Left lung (tissue), 4 donors: ENCODE measurements at regions not wholly inside any gene's neighbourhood (a gene's known extent, or its start where the extent isn't known, plus 50 kb on each side); places are given as distances from the start of the nearest gene placed in this dataset.

Source experiments
- ATAC-seq: fragments of 200-7000 bp; cut with Tn5 transposase; one replicate; pipeline ENCODE4 v1.9.1; 2020; ENCODE audit warnings: moderate library complexity
- DNase-seq, 4 donors: peaks; one replicate each; pipeline ENCODE4 v3.0.0-alpha.2; 2013 to 2020
- H3K27ac ChIP-seq, 2 donors: fragments of 200-600 bp; sonication (generic) in 1 of 2; one replicate each; pipeline versions ENCODE4 v1.5.0 to v1.8.0; 2020 to 2021
- H3K27me3 ChIP-seq, 2 donors: fragments of 200-600 bp; sonication (generic) in 1 of 2; one replicate each; pipeline versions ENCODE4 v1.5.0 to v1.8.0; 2020 to 2021
- H3K36me3 ChIP-seq, 2 donors: fragments of 200-600 bp; sonication (generic) in 1 of 2; one replicate each; pipeline versions ENCODE4 v1.5.0 to v1.8.0; 2020 to 2021
- H3K4me1 ChIP-seq, 2 donors: fragments of 200-600 bp; one replicate each; pipeline ENCODE4 v1.8.0; 2021
- H3K4me3 ChIP-seq, 2 donors: fragments of 200-600 bp; sonication (generic) in 1 of 2; one replicate each; pipeline versions ENCODE4 v1.5.0 to v1.8.0; 2020 to 2021; ENCODE audit warnings: mild to moderate bottlenecking in 1 of 2
- H3K9me3 ChIP-seq, 2 donors: fragments of 200-600 bp; sonication (generic) in 1 of 2; one replicate each; pipeline versions ENCODE4 v1.5.0 to v1.8.0; 2020 to 2021
- CTCF ChIP-seq, 2 donors: fragments of 200-600 bp; sonication (generic) in 1 of 2; IDR thresholded peaks; one replicate each; pipeline versions ENCODE4 v1.5.0 to v1.8.0; 2021; ENCODE audit warnings: antibody characterized with exemption in 2 of 2
- intact Hi-C, 2 donors: fragments of 100-400 bp; cut with DNase I; formaldehyde crosslinking; loops; one replicate each; pipeline versions ENCODE4 v1.11.2 to v1.14.2; 2022
- donor health status: DM: no; HTN: yes; CAD: no.
- donor health status: DM: no; HTN: no; CAD: no.

DNA sequence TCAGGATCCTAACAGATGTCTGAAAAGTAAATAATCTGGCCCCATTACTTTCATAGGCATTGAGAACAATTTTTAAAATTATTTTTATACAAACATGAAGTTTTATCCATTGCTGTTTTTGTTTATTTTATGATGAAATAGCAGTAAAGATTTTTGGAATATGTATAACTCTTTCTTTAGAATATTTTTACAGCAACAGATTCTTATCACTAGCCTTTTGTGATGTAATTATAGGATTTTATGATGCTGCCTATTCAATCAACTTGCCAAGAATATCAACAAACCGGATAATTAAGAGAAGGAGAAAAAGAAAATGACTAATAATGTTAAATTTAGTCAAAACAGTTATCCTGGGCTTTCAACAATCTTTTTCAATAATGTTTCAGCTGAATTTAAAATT is 386.3 kb downstream of the ZIC1 start:
- no peak overlapping the region for H3K4me3 ChIP-seq
- DNase-seq: no peak
- intact Hi-C loops: no loop called here
- no peak for ATAC-seq
- no peaks in the 10 kb centered on the region for H3K4me1 ChIP-seq
- no peak for TF ChIP-seq CTCF (IDR thresholded peaks at IDR 0.05)
- no peak overlapping the region for H3K27ac ChIP-seq
- H3K9me3 ChIP-seq: no peaks in the 10 kb centered on the region
- no peaks in the 10 kb centered on the region for H3K27me3 ChIP-seq
- no peaks in the 10 kb centered on the region for H3K36me3 ChIP-seq

GRCh38 chr3:147797095-147797494 is 387.9 kb downstream of the ZIC1 start:
- ATAC-seq: no peak
- no peak for TF ChIP-seq CTCF (IDR thresholded peaks at IDR 0.05)
- Histone ChIP-seq H3K4me1 (no peaks in the 10 kb centered on the region), H3K9me3 (no peaks in the 10 kb centered on the region), H3K27ac (no peak overlapping the region), H3K4me3 (no peak overlapping the region), H3K27me3 (no peaks in the 10 kb centered on the region), H3K36me3 (no peaks in the 10 kb centered on the region)
- DNase-seq: no peak
- intact Hi-C loops: no loop called here

- TF ChIP-seq CTCF (IDR thresholded peaks at IDR 0.05): no peak
- intact Hi-C loops: no loop called here
- H3K36me3 ChIP-seq: no peaks in the 10 kb centered on the region
- no peaks in the 10 kb centered on the region for H3K27me3 ChIP-seq
- no peak overlapping the region for H3K27ac ChIP-seq
- H3K4me1 ChIP-seq: no peaks in the 10 kb centered on the region
- ATAC-seq (no peak), DNase-seq (no peak)
- H3K4me3 ChIP-seq: no peak overlapping the region
- no peaks in the 10 kb centered on the region for H3K9me3 ChIP-seq
Measured at GRCh38 chr3:147799601-147800000, 390.4 kb downstream of the ZIC1 start.

DNA sequence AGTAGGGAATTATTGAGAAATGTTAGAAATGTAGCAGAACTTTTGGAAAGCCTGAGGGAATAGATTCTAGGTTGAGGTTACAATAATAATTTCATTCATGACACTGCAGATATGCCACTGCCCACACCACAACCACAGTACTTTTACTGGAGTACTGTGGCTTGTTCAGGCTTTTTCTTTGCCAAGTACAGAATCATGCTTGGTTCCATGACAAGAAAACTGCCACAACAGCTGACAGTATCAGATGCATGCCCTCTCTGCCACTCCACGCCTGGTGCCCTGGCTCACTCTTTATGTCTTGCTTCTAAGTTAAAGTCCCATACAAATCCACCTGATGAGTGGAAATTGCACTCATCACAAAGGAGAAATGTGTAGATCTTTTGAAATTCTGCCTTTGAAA is 398.6 kb downstream of the ZIC1 start:
- no peak for TF ChIP-seq CTCF (IDR thresholded peaks at IDR 0.05)

DNA sequence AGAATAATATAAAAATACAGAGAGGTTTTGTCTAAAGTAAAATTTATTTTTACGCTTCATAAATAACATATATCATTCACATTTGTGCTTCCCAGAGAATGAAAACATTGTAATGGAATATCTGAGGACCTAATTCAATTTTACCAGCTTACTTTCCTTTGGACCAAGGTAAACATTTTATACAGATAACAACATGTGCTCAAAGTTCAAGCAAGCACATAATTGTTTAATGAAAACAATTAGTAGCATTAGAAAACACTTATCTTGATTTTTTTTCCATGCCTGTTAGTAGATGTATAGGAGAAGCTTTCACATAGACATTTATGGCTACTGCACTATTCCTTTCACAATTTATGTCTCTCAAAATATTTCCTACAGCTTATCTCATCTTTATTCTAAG is 400.0 kb downstream of the ZIC1 start:
- H3K27me3 ChIP-seq: no peaks in the 10 kb centered on the region

More for the DNA sequence above, 398.6 kb downstream of the ZIC1 start:
- intact Hi-C loops: no loop called here
- no peak overlapping the region for H3K4me3 ChIP-seq
- H3K27me3 ChIP-seq: no peaks in the 10 kb centered on the region
- H3K4me1 ChIP-seq: no peaks in the 10 kb centered on the region
- DNase-seq (no peak), ATAC-seq (no peak)
- no peaks in the 10 kb centered on the region for H3K36me3 ChIP-seq
- H3K27ac ChIP-seq: no peak overlapping the region
- H3K9me3 ChIP-seq: no peaks in the 10 kb centered on the region

More for the DNA sequence above, 400.0 kb downstream of the ZIC1 start:
- no peaks in the 10 kb centered on the region for H3K4me1 ChIP-seq
- no peak overlapping the region for H3K4me3 ChIP-seq
- ATAC-seq (no peak), DNase-seq (no peak)
- H3K9me3 ChIP-seq: no peaks in the 10 kb centered on the region
- H3K36me3 ChIP-seq: no peaks in the 10 kb centered on the region
- no peak for TF ChIP-seq CTCF (IDR thresholded peaks at IDR 0.05)
- H3K27ac ChIP-seq: no peak overlapping the region
- intact Hi-C loops: no loop called here
